Mesenchymal stem cell (in vitro differentiated cells and primary cell): ENCODE measurements at regions not wholly inside any gene's neighbourhood (a gene's known extent, or its start where the extent isn't known, plus 50 kb on each side); places are given as distances from the start of the nearest gene placed in this dataset.

Experiments
- DNase-seq: peaks from one replicate; pipeline ENCODE4 v3.0.0-alpha.2; 2013
- H2AFZ ChIP-seq: one replicate; pipeline ENCODE4 v1.6.1; 2013; ENCODE audit warnings: low read depth, mild to moderate bottlenecking, control low read depth, inconsistent platforms, low read length, moderate library complexity
- H2AK5ac ChIP-seq: 2 replicates; pipeline ENCODE4 v1.6.1; 2013; ENCODE audit warnings: low read length, moderate library complexity, mild to moderate bottlenecking, inconsistent platforms; ENCODE audit not compliant: severe bottlenecking
- H2BK120ac ChIP-seq: one replicate; pipeline ENCODE4 v1.6.1; 2013; ENCODE audit warnings: low read depth, mild to moderate bottlenecking, inconsistent platforms, low read length, moderate library complexity
- H2BK12ac ChIP-seq, 2 experiments: one replicate each; pipeline ENCODE4 v1.6.1; 2013; ENCODE audit warnings: inconsistent platforms in 2 of 2, low read length in 2 of 2, mild to moderate bottlenecking in 2 of 2, moderate library complexity in 2 of 2, control low read depth in 1 of 2
- H2BK15ac ChIP-seq: one replicate; pipeline ENCODE4 v1.6.1; 2013; ENCODE audit warnings: mild to moderate bottlenecking, low read depth, inconsistent platforms; ENCODE audit not compliant: poor library complexity, severe bottlenecking
- H2BK5ac ChIP-seq: 2 replicates; pipeline ENCODE4 v1.6.1; 2013; ENCODE audit warnings: low read depth, mild to moderate bottlenecking, low read length, control low read depth, inconsistent platforms; ENCODE audit not compliant: poor library complexity, severe bottlenecking
- H3K14ac ChIP-seq, 2 experiments: one replicate each; pipeline ENCODE4 v1.6.1; 2013; ENCODE audit warnings: inconsistent platforms in 2 of 2, low read length in 2 of 2, control low read depth in 1 of 2, mild to moderate bottlenecking in 1 of 2, moderate library complexity in 1 of 2
- H3K18ac ChIP-seq, 2 experiments: one replicate each; pipeline ENCODE4 v1.6.1; 2013; ENCODE audit warnings: inconsistent platforms in 2 of 2, low read length in 2 of 2, control low read depth in 1 of 2, low read depth in 1 of 2, mild to moderate bottlenecking in 1 of 2
- H3K23ac ChIP-seq, 2 experiments: one replicate each; pipeline ENCODE4 v1.6.1; 2013; ENCODE audit warnings: inconsistent platforms in 2 of 2, low read length in 2 of 2, mild to moderate bottlenecking in 2 of 2, moderate library complexity in 2 of 2, control low read depth in 1 of 2
- H3K27ac ChIP-seq: 2 replicates; pipeline ENCODE4 v1.5.1; 2013; ENCODE audit warnings: mild to moderate bottlenecking, moderate library complexity, low read length, control low read depth, inconsistent platforms; ENCODE audit not compliant: poor library complexity, severe bottlenecking
- H3K27me3 ChIP-seq, 2 experiments: 2 replicates each; pipeline versions ENCODE4 v1.6.1 to v1.7.0; 2013; ENCODE audit warnings: low read length in 2 of 2, mild to moderate bottlenecking in 2 of 2, moderate library complexity in 2 of 2, control low read depth in 1 of 2, inconsistent platforms in 1 of 2; ENCODE audit not compliant: control insufficient read depth in 1 of 2, insufficient read depth in 1 of 2
- H3K36me3 ChIP-seq, 2 experiments: 2 replicates each; pipeline versions ENCODE4 v1.6.1 to v1.7.0; 2013; ENCODE audit warnings: low read length in 2 of 2, control low read depth in 1 of 2, inconsistent platforms in 1 of 2, low read depth in 1 of 2, mild to moderate bottlenecking in 1 of 2; ENCODE audit not compliant: insufficient read depth in 2 of 2, control insufficient read depth in 1 of 2
- H3K4ac ChIP-seq, 2 experiments: one replicate each; pipeline ENCODE4 v1.6.1; 2013; ENCODE audit warnings: inconsistent platforms in 2 of 2, low read length in 2 of 2, mild to moderate bottlenecking in 2 of 2, moderate library complexity in 2 of 2, control low read depth in 1 of 2, low read depth in 1 of 2
- H3K4me1 ChIP-seq: 2 replicates; pipeline ENCODE4 v1.6.1; 2013; ENCODE audit warnings: low read depth, low read length, control low read depth; ENCODE audit not compliant: control insufficient read depth, insufficient read depth
- H3K4me2 ChIP-seq: 2 replicates; pipeline ENCODE4 v1.6.1; 2013; ENCODE audit warnings: low read length, mild to moderate bottlenecking, inconsistent platforms; ENCODE audit not compliant: poor library complexity, severe bottlenecking
- H3K4me3 ChIP-seq, 2 experiments: 2 replicates each; pipeline versions ENCODE4 v1.5.1 to v1.7.0; 2013; ENCODE audit warnings: low read length in 2 of 2, mild to moderate bottlenecking in 2 of 2, control low read depth in 1 of 2, low read depth in 1 of 2; ENCODE audit not compliant: insufficient read depth in 1 of 2
- H3K79me1 ChIP-seq: replicated peaks from 2 replicates; pipeline ENCODE4 v1.6.1; 2013; ENCODE audit warnings: mild to moderate bottlenecking, control low read depth, low read length, inconsistent platforms; ENCODE audit not compliant: poor library complexity, severe bottlenecking
- H3K9ac ChIP-seq: 2 replicates; pipeline ENCODE4 v1.7.0; 2013; ENCODE audit warnings: mild to moderate bottlenecking, low read length, moderate library complexity
- H3K9me3 ChIP-seq: 2 replicates; pipeline ENCODE4 v1.7.0; 2013; ENCODE audit warnings: mild to moderate bottlenecking, low read length; ENCODE audit not compliant: control insufficient read depth
- H4K8ac ChIP-seq: one replicate; pipeline ENCODE4 v1.6.1; 2013; ENCODE audit warnings: inconsistent platforms, mild to moderate bottlenecking, low read length, moderate library complexity
- H4K91ac ChIP-seq: one replicate; pipeline ENCODE4 v1.6.1; 2013; ENCODE audit warnings: mild to moderate bottlenecking, low read length, inconsistent platforms
- WGBS: methylation state at CpG from one replicate; pipeline ENCODE4 v1.1.7; 2013; ENCODE audit warnings: mixed read lengths; 5-methylcytosine and 5-hydroxymethylcytosine counted together

DNA sequence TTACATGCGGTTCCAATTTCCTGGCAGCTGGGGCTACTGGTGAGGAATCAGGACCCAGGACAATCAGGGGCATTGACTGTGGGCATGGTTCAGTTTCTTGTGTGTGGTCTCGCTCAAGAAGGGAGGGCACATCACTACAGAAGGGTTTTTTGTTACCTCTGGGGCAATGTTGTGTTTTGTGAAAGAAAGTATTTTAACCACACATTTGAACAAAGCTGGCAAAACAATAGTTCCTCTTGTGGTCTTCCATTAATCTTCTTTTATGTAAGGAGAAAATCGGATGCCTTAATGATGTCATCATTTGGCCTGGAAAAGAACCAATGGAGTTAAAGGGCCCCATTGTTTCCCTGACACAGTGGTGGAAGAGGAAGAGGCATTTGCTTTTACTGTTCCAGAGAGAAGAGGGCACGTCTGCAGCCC lies 197.4 kb downstream of the SH3BP4 start:
- 68% methylated on average over 4 of the region's 4 CpGs for WGBS
- no peak overlapping the region for H3K18ac ChIP-seq
- no peak overlapping the region for H3K4ac ChIP-seq
- H3K27ac ChIP-seq, result no peak overlapping the region
- no peak overlapping the region for H2AK5ac ChIP-seq
- H4K91ac ChIP-seq, result no peak overlapping the region
- no peak for DNase-seq
- no peaks in the 10 kb centered on the region for H3K9me3 ChIP-seq
- no peaks in the 10 kb centered on the region for H3K79me1 ChIP-seq
- H2BK12ac ChIP-seq, result no peak overlapping the region
- no peak overlapping the region for H3K4me3 ChIP-seq
- H3K9ac ChIP-seq, result no peak overlapping the region
- H3K4me2 ChIP-seq, result no peak overlapping the region
- H4K8ac ChIP-seq, result no peak overlapping the region
- H3K4me1 ChIP-seq, result no peaks in the 10 kb centered on the region
- H3K36me3 ChIP-seq, result no peaks in the 10 kb centered on the region
- no peak overlapping the region for H2BK15ac ChIP-seq
- H2AFZ ChIP-seq, result no peak overlapping the region
- H2BK5ac ChIP-seq, result no peak overlapping the region
- H3K23ac ChIP-seq, result no peak overlapping the region
- no peak overlapping the region for H3K14ac ChIP-seq
- H2BK120ac ChIP-seq, result no peak overlapping the region
- peaks cover 10 to 40% of the 10 kb centered on the region in 2 experiments for H3K27me3 ChIP-seq

DNA sequence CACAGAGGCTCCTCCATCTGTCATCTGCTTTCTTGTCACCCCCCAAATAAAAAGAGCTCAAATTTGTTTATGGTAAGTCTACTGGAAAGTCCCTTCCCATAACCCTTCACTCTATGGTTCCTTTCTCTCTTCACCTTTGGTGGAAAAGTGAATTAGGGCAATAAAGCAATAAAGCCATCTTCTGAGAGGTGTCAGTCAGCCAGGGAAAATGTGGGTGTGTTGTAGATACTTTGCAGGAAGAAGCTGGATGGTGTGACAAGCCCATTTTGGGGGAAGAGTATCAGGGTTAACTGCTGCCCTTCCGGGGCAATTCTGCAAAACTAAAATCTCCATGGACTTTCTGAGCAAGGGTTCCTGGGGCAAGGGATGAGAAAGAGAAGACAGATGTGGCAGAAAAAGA lies 197.9 kb downstream of the SH3BP4 start:
- no peak for DNase-seq
- H2BK5ac ChIP-seq, result no peak overlapping the region
- H3K18ac ChIP-seq, result no peak overlapping the region

DNA sequence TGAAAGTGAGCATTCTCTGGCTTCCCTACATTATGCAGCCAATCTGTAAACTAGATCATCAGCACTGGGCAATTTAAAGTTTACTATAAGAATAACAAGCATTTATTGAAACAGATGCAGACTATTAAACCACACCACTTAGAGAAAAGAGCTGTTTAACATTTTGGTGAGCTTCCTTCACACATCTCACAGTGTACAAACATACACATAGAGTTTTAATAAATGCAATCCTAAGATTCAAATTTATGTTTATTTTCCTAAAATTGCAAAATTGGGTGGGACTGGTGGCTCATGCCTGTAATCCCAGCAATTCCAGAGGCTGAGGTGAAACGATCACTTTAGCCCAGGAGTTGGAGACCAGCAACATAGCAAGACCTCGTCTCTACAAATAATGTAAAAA lies 199.3 kb downstream of the SH3BP4 start:
- Histone ChIP-seq H3K4ac (no peak overlapping the region), H2BK120ac (no peak overlapping the region), H2BK15ac (no peak overlapping the region), H3K4me1 (no peaks in the 10 kb centered on the region), H3K27me3 (peaks cover 14 to 36% of the 10 kb centered on the region in 2 experiments), H3K18ac (no peak overlapping the region), H3K36me3 (no peaks in the 10 kb centered on the region), H4K91ac (no peak overlapping the region), H3K23ac (no peak overlapping the region), H3K4me2 (no peak overlapping the region), H2BK5ac (no peak overlapping the region), H4K8ac (no peak overlapping the region), H3K27ac (no peak overlapping the region), H3K14ac (no peak overlapping the region), H3K4me3 (no peak overlapping the region), H2AFZ (no peak overlapping the region), H3K79me1 (no peaks in the 10 kb centered on the region), H2BK12ac (no peak overlapping the region), H3K9ac (no peak overlapping the region), H3K9me3 (no peaks in the 10 kb centered on the region), H2AK5ac (no peak overlapping the region)
- no peak for DNase-seq
- 94% methylated on average over 2 of the region's 2 CpGs for WGBS

More for the DNA sequence above, 197.9 kb downstream of the SH3BP4 start:
- Histone ChIP-seq H3K4ac (no peak overlapping the region), H4K91ac (no peak overlapping the region), H3K27ac (no peak overlapping the region), H3K4me2 (no peak overlapping the region), H4K8ac (no peak overlapping the region), H3K4me3 (no peak overlapping the region), H2BK15ac (no peak overlapping the region), H2BK12ac (no peak overlapping the region), H3K9me3 (no peaks in the 10 kb centered on the region), H3K9ac (no peak overlapping the region), H2AFZ (no peak overlapping the region), H2AK5ac (no peak overlapping the region), H3K14ac (no peak overlapping the region), H3K23ac (no peak overlapping the region), H3K36me3 (no peaks in the 10 kb centered on the region), H3K4me1 (no peaks in the 10 kb centered on the region), H3K27me3 (peaks cover 10 to 36% of the 10 kb centered on the region in 2 experiments), H3K79me1 (no peaks in the 10 kb centered on the region), H2BK120ac (no peak overlapping the region)
- 71% methylated on average over 1 of the region's 1 CpG for WGBS

DNA sequence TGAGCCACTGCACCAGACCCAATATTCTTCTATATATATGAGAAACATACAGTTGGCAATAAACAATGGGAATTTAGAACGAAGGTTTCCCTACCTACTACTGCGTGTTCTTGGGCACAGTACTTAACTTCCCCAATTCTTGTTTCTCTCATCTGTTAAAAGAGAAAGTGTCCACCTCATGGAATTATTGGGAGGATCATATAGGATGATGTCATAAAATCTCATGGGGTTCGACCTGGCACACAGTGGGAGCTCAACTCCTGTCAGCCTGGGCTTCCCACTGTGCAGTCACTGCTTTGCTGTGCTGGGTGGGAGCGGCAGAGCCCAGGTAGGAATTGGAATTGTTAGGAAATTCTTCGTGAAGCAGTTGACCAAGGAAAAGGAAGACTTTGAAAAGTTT lies 203.3 kb downstream of the SH3BP4 start:
- no peak overlapping the region for H2BK12ac ChIP-seq
- H2BK120ac ChIP-seq, result no peak overlapping the region
- H4K91ac ChIP-seq, result no peak overlapping the region
- H3K4me3 ChIP-seq, result no peak overlapping the region
- H2BK5ac ChIP-seq, result no peak overlapping the region
- H3K4me2 ChIP-seq, result no peak overlapping the region
- H4K8ac ChIP-seq, result no peak overlapping the region
- H2BK15ac ChIP-seq, result no peak overlapping the region
- H2AFZ ChIP-seq, result no peak overlapping the region
- no peak overlapping the region for H2AK5ac ChIP-seq
- no peak overlapping the region for H3K4ac ChIP-seq
- 92% methylated on average over 4 of the region's 5 CpGs for WGBS
- H3K23ac ChIP-seq, result no peak overlapping the region
- no peak overlapping the region for H3K14ac ChIP-seq
- H3K79me1 ChIP-seq, result no peaks in the 10 kb centered on the region
- no peaks in the 10 kb centered on the region for H3K9me3 ChIP-seq
- H3K9ac ChIP-seq, result no peak overlapping the region
- peaks cover 4 to 14% of the 10 kb centered on the region in 2 experiments for H3K27me3 ChIP-seq
- no peaks in the 10 kb centered on the region for H3K4me1 ChIP-seq
- no peak overlapping the region for H3K27ac ChIP-seq
- H3K36me3 ChIP-seq, result no peaks in the 10 kb centered on the region
- no peak overlapping the region for H3K18ac ChIP-seq
- no peak for DNase-seq
